MM.1S (cell line): ENCODE measurements at regions not wholly inside any gene's neighbourhood (a gene's known extent, or its start where the extent isn't known, plus 50 kb on each side); places are given as distances from the start of the nearest gene placed in this dataset.

Source experiments
- DNase-seq: peaks from one replicate; pipeline ENCODE4 v3.0.0-alpha.2; 2015
- H2AFZ ChIP-seq: fragments of 300-600 bp; sonication (generic); 2 replicates; pipeline ENCODE4 v1.6.0; 2016; ENCODE audit warnings: antibody characterized with exemption, low read length
- H3F3A ChIP-seq: fragments of 300-600 bp; sonication (generic); 2 replicates; pipeline ENCODE4 v1.6.1; 2016; ENCODE audit warnings: mild to moderate bottlenecking, antibody characterized with exemption, low read length, moderate library complexity, mixed read lengths; ENCODE audit not compliant: insufficient read depth
- H3K27ac ChIP-seq: fragments of 300-600 bp; sonication (generic); 2 replicates; pipeline ENCODE4 v1.5.1; 2016; ENCODE audit warnings: mild to moderate bottlenecking, low read length
- H3K27me3 ChIP-seq: fragments of 300-600 bp; sonication (generic); replicated peaks from 2 replicates; pipeline ENCODE4 v1.6.0; 2016; ENCODE audit warnings: low read length; ENCODE audit not compliant: insufficient read depth
- H3K36me3 ChIP-seq: fragments of 300-600 bp; sonication (generic); replicated peaks from 2 replicates; pipeline ENCODE4 v1.6.1; 2016; ENCODE audit warnings: mild to moderate bottlenecking, low read length, mixed read lengths; ENCODE audit not compliant: insufficient read depth
- H3K4me1 ChIP-seq: fragments of 300-600 bp; sonication (generic); 2 replicates; pipeline ENCODE4 v1.6.1; 2016; ENCODE audit warnings: low read length, mixed read lengths
- H3K4me2 ChIP-seq: fragments of 300-600 bp; sonication (generic); 2 replicates; pipeline ENCODE4 v1.6.0; 2016; ENCODE audit warnings: low read depth, low read length
- H3K4me3 ChIP-seq: fragments of 300-600 bp; sonication (generic); 2 replicates; pipeline ENCODE4 v1.5.1; 2016; ENCODE audit warnings: low read length, mixed read lengths
- H3K79me2 ChIP-seq: fragments of 300-600 bp; sonication (generic); 2 replicates; pipeline ENCODE4 v1.6.1; 2016; ENCODE audit warnings: mixed run types, low read length, mixed read lengths
- H3K9ac ChIP-seq: fragments of 300-600 bp; sonication (generic); 2 replicates; pipeline ENCODE4 v1.6.1; 2016; ENCODE audit warnings: low read length, mixed read lengths
- H3K9me2 ChIP-seq: fragments of 300-600 bp; sonication (generic); replicated peaks from 2 replicates; pipeline ENCODE4 v1.6.1; 2016; ENCODE audit warnings: mild to moderate bottlenecking, low read length, mixed read lengths; ENCODE audit not compliant: insufficient read depth
- H3K9me3 ChIP-seq: fragments of 300-600 bp; sonication (generic); replicated peaks from 2 replicates; pipeline ENCODE4 v1.6.1; 2016; ENCODE audit warnings: mild to moderate bottlenecking, low read length, mixed read lengths; ENCODE audit not compliant: insufficient read depth
- H4K20me1 ChIP-seq: fragments of 300-600 bp; sonication (generic); 2 replicates; pipeline ENCODE4 v1.6.1; 2016; ENCODE audit warnings: mild to moderate bottlenecking, low read length, moderate library complexity, mixed read lengths; ENCODE audit not compliant: insufficient read depth
- CTCF ChIP-seq: fragments of 300-600 bp; sonication (generic); IDR thresholded peaks from 2 replicates; pipeline ENCODE4 v1.5.1; 2016; ENCODE audit warnings: antibody characterized with exemption, low read length, mixed read lengths
- EZH2 ChIP-seq: fragments of 300-600 bp; sonication (generic); optimal IDR thresholded peaks from 2 replicates; pipeline ENCODE3; 2017; ENCODE audit warnings: low read depth, mild to moderate bottlenecking, antibody characterized with exemption, low read length, mixed read lengths
- EZH2phosphoT487 ChIP-seq: fragments of 300-600 bp; sonication (generic); IDR thresholded peaks from 2 replicates; pipeline ENCODE4 v1.6.1; 2018; ENCODE audit warnings: antibody characterized with exemption, low read length

DNA sequence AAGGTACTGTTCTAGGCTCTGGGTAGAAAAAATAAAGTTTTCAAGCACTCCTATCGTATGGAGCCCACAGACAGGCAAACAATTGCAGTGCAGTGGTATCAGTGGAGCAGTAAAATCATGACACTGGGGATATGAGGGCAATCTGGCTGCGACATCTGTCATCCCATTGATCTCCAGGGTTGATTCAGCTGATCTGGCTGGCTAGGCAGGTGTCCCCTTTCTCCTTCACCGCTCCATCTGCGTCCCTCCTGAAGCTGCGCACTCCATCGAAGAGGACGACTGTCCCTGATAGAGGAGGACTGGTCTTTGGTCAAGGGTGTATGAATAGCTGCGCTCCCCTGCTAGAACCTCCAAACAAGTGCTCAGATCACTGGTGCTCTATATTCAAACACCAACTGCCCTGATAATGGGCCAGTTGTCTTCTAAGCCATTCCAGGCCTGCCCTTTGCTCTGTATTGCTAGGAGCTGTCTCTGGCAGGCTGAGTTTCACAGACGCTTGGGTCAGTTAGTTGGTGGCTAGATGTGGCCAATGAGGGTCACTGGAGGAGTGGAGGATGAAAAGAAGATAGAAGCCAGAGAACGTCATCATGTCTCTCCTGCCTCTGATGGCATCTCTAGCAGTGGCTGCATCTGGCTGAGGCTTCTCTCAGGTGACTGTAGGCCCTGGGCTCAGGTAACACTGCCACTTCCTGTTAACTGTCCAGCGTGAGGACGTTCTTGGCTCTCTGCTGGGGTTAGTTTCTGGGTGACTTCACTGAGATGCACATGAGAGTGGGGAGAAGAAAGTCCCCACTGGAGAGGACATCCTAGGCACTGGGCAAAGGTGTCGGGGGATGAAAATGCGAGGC lies 205.0 kb upstream of the FOXN3 start:
- H3K4me2 ChIP-seq = no peak overlapping the region
- H2AFZ ChIP-seq = no peak overlapping the region
- H3K4me1 ChIP-seq = 0 out of 2 replicates have a peak, but pooled peaks cover 7% of the 10 kb centered on the region
- H3K79me2 ChIP-seq = peaks cover 8% of the 10 kb centered on the region
- H3K9me3 ChIP-seq = no peaks in the 10 kb centered on the region
- H3F3A ChIP-seq = peaks cover 10% of the 10 kb centered on the region; the same call in 1 of the 2 replicates
- no peak overlapping the region for H3K27ac ChIP-seq
- H3K36me3 ChIP-seq = no peaks in the 10 kb centered on the region
- no peaks in the 10 kb centered on the region for H4K20me1 ChIP-seq
- no peak overlapping the region for H3K4me3 ChIP-seq
- no peaks in the 10 kb centered on the region for H3K27me3 ChIP-seq
- no peak for DNase-seq
- no peak for TF ChIP-seq EZH2
- no peak for TF ChIP-seq CTCF
- no peak for TF ChIP-seq EZH2phosphoT487
- no peaks in the 10 kb centered on the region for H3K9me2 ChIP-seq
- H3K9ac ChIP-seq = no peak overlapping the region

DNA sequence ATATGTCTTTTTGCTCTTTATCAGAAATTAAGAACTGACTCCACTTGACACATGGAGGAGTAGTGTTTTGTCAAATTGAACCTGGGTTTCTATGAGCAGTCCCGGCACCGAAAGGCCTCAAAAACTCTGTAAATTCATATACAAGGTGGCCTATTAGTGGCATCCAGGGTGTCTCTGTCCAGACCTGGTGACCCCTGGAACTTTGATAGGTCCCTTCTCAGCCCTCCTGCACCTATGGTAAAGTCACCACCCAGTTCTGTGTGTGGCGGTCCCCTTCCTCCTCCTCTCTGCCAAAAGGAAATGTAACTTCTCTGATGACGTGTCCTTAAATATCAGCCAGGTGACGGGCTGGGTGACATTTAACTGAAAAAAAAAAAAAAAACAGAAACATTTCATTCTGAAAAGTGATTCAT lies 204.0 kb upstream of the FOXN3 start:
- peaks cover 10% of the 10 kb centered on the region; the same call in 1 of the 2 replicates for H3F3A ChIP-seq
- no peaks in the 10 kb centered on the region for H3K9me2 ChIP-seq
- no peak overlapping the region for H3K4me3 ChIP-seq
- H3K36me3 ChIP-seq = no peaks in the 10 kb centered on the region
- DNase-seq = no peak
- H3K79me2 ChIP-seq = peaks cover 13% of the 10 kb centered on the region
- H3K4me1 ChIP-seq = 0 out of 2 replicates have a peak, but pooled peaks cover 7% of the 10 kb centered on the region
- no peaks in the 10 kb centered on the region for H4K20me1 ChIP-seq
- H3K27me3 ChIP-seq = no peaks in the 10 kb centered on the region
- H2AFZ ChIP-seq = no peak overlapping the region
- H3K9ac ChIP-seq = no peak overlapping the region
- TF ChIP-seq CTCF = no peak
- H3K27ac ChIP-seq = no peak overlapping the region
- H3K4me2 ChIP-seq = no peak overlapping the region
- no peaks in the 10 kb centered on the region for H3K9me3 ChIP-seq

DNA sequence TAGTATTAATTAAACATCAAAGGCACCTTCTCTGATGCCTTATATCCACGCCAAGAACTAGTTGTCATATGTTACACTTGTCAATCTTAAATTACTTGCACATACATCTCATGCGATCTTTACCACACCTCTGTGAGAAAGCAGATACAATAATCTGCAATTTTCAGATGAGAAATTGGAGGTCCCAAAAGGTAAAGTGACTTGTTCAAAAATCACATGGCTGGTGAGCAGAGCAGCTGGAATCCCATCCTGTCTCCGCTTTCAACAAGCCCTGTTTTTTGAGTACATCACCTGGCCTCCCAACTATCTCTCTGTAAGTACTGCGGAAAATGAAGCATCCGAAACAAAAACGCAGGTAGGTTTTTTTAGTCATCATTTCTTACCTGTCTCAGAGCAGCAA lies 203.4 kb upstream of the FOXN3 start:
- Histone ChIP-seq H3K36me3 (no peaks in the 10 kb centered on the region), H3K4me3 (no peak overlapping the region), H3K4me1 (0 out of 2 replicates have a peak, but pooled peaks cover 7% of the 10 kb centered on the region), H3K9me3 (no peaks in the 10 kb centered on the region), H3F3A (peaks cover 10% of the 10 kb centered on the region; the same call in 1 of the 2 replicates), H3K4me2 (peak overlapping the region; percentile 82), H3K27ac (no peak overlapping the region), H3K9ac (no peak overlapping the region), H3K27me3 (no peaks in the 10 kb centered on the region), H4K20me1 (no peaks in the 10 kb centered on the region), H3K9me2 (no peaks in the 10 kb centered on the region), H2AFZ (no peak overlapping the region), H3K79me2 (peaks cover 19% of the 10 kb centered on the region)
- no peak for DNase-seq
- TF ChIP-seq CTCF (no peak), EZH2phosphoT487 (no peak), EZH2 (no peak)
